GM18907 (cell line): ENCODE measurements at regions not wholly inside any gene's neighbourhood (a gene's known extent, or its start where the extent isn't known, plus 50 kb on each side); places are given as distances from the start of the nearest gene placed in this dataset.
A peak's percentile ranks its signal among the peaks of the same experiment; 100 is the strongest.

Experiments
- ATAC-seq: cut with Tn5 transposase; IDR thresholded peaks from one replicate; pipeline ENCODE4 v1.9.1; 2021; ENCODE audit warnings: mild to moderate bottlenecking, moderate library complexity; ENCODE audit not compliant: unreplicated experiment

- no peak for ATAC-seq
Observed at GRCh38 chr10:78933828-78934531, 134.8 kb upstream of the ZMIZ1 start.

GRCh38 chr10:78934532-78934898 lies 134.3 kb upstream of the ZMIZ1 start:
- no peak for ATAC-seq

- no peak for ATAC-seq
Observed at GRCh38 chr10:78934994-78935602, 133.7 kb upstream of the ZMIZ1 start.

- no peak for ATAC-seq
Observed at GRCh38 chr10:78935697-78936407, 132.9 kb upstream of the ZMIZ1 start.

GRCh38 chr10:78936412-78937342 lies 132.1 kb upstream of the ZMIZ1 start:
- no peak for ATAC-seq

GRCh38 chr10:78937393-78937792 lies 131.4 kb upstream of the ZMIZ1 start:
- no peak for ATAC-seq

GRCh38 chr10:78937800-78938694 lies 130.7 kb upstream of the ZMIZ1 start:
- no peak for ATAC-seq

- ATAC-seq = no peak
Observed at GRCh38 chr10:78938695-78939672, 129.8 kb upstream of the ZMIZ1 start.

GRCh38 chr10:78942091-78942501 lies 126.7 kb upstream of the ZMIZ1 start:
- ATAC-seq = no peak

- ATAC-seq = no peak
Observed at GRCh38 chr10:78944723-78945312, 123.9 kb upstream of the ZMIZ1 start.

GRCh38 chr10:78945838-78946237 lies 122.9 kb upstream of the ZMIZ1 start:
- ATAC-seq = no peak

GRCh38 chr10:78947226-78947625 lies 121.5 kb upstream of the ZMIZ1 start:
- no peak for ATAC-seq

GRCh38 chr10:78947733-78948132 lies 121.0 kb upstream of the ZMIZ1 start:
- ATAC-seq = no peak

GRCh38 chr10:78948621-78949030 lies 120.1 kb upstream of the ZMIZ1 start:
- no peak for ATAC-seq

- no peak for ATAC-seq
Observed at GRCh38 chr10:78950656-78951587, 117.8 kb upstream of the ZMIZ1 start.

- no peak for ATAC-seq
Observed at GRCh38 chr10:78952030-78952429, 116.7 kb upstream of the ZMIZ1 start.

GRCh38 chr10:78952686-78953085 lies 116.1 kb upstream of the ZMIZ1 start:
- peak; percentile 2 for ATAC-seq
